ENCODE measurements at regions not wholly inside any gene's neighbourhood (a gene's known extent, or its start where the extent isn't known, plus 50 kb on each side); places are given as distances from the start of the nearest gene placed in this dataset.

DNA sequence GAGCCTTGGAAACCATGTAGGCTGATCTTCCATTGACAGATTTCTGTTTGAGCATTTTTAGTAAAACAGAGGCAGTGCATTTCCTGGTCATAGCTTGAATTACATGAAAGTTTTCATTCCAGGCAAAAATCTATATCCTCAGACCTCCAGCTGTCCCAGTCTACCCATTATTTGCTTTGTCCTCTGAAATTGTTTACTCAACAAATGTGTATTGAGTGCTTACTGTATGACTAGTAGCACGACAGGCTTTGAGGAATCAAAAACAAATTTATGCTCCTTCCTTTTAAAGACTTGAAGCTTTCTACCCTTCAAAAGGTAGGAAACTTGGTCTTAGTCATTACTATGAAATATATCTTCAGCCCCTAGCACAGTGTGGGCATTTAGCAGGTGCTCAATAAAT, 307.9 kb upstream of the IGFBP7 start:
- H3K27me3 Mint-ChIP-seq (ENCODE audit: insufficient read depth, unreplicated experiment): peaks cover 19% of the 10 kb centered on the region

GRCh38 chr4:57412259-57413054, 302.3 kb upstream of the IGFBP7 start:
- Histone ChIP-seq H3K36me3 (ENCODE audit: control insufficient read depth, insufficient read depth, low read length) (no peaks in the 10 kb centered on the region), H3K4me1 (no peaks in the 10 kb centered on the region), H3K27me3 (replicated peaks; ENCODE audit: control insufficient read depth, insufficient read depth, low read length) (no peaks in the 10 kb centered on the region), H3K9me3 (no peaks in the 10 kb centered on the region), H3K4me3 (ENCODE audit: low read depth, low read length) (no peak overlapping the region)
- no peak overlapping the region for H3K27ac Mint-ChIP-seq (ENCODE audit: unreplicated experiment)
- H3K27me3 Mint-ChIP-seq (ENCODE audit: insufficient read depth, unreplicated experiment): peaks cover 5% of the 10 kb centered on the region
- TF ChIP-seq, protein P1, sequence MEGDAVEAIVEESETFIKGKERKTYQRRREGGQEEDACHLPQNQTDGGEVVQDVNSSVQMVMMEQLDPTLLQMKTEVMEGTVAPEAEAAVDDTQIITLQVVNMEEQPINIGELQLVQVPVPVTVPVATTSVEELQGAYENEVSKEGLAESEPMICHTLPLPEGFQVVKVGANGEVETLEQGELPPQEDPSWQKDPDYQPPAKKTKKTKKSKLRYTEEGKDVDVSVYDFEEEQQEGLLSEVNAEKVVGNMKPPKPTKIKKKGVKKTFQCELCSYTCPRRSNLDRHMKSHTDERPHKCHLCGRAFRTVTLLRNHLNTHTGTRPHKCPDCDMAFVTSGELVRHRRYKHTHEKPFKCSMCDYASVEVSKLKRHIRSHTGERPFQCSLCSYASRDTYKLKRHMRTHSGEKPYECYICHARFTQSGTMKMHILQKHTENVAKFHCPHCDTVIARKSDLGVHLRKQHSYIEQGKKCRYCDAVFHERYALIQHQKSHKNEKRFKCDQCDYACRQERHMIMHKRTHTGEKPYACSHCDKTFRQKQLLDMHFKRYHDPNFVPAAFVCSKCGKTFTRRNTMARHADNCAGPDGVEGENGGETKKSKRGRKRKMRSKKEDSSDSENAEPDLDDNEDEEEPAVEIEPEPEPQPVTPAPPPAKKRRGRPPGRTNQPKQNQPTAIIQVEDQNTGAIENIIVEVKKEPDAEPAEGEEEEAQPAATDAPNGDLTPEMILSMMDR (IDR thresholded peaks at IDR 0.05; ENCODE audit: insufficient read depth in 1 of 2, low read depth in 1 of 2, low read length in 1 of 2, severe bottlenecking in 1 of 2, unreplicated experiment in 1 of 2): no peak
- no peaks in the 10 kb centered on the region for H3K9me3 Mint-ChIP-seq (ENCODE audit: unreplicated experiment)
- BruUV-seq (replicated peaks): no TSS peak
- no peak overlapping the region for H3K4me3 Mint-ChIP-seq (ENCODE audit: unreplicated experiment)
- DNase-seq: no peak
- intact Hi-C loops (cut with micrococcal nuclease; ENCODE audit: unreplicated experiment): no loop called here
- H3K36me3 Mint-ChIP-seq (ENCODE audit: insufficient read depth, unreplicated experiment): no peaks in the 10 kb centered on the region
- CTCF ChIA-PET: interaction anchor here (1.0 kb wide), 1 partner anchor 221 kb away, joined by 3 read pairs; no protein-coding TSS in a partner anchor
- no peaks in the 10 kb centered on the region for H3K4me1 Mint-ChIP-seq (ENCODE audit: low read depth, unreplicated experiment)
- POLR2A ChIA-PET: no interaction called here

More for the DNA sequence above, 307.9 kb upstream of the IGFBP7 start:
- Histone ChIP-seq H3K9me3 (no peaks in the 10 kb centered on the region), H3K4me3 (ENCODE audit: low read depth, low read length) (no peak overlapping the region), H3K27me3 (replicated peaks; ENCODE audit: control insufficient read depth, insufficient read depth, low read length) (no peaks in the 10 kb centered on the region), H3K4me1 (no peaks in the 10 kb centered on the region), H3K36me3 (ENCODE audit: control insufficient read depth, insufficient read depth, low read length) (no peaks in the 10 kb centered on the region)
- ChIA-PET CTCF (no interaction called here), POLR2A (no interaction called here)
- Mint-ChIP-seq H3K4me1 (ENCODE audit: low read depth, unreplicated experiment) (no peaks in the 10 kb centered on the region), H3K4me3 (ENCODE audit: unreplicated experiment) (no peak overlapping the region), H3K27ac (ENCODE audit: unreplicated experiment) (no peak overlapping the region), H3K36me3 (ENCODE audit: insufficient read depth, unreplicated experiment) (no peaks in the 10 kb centered on the region), H3K9me3 (ENCODE audit: unreplicated experiment) (no peaks in the 10 kb centered on the region)
- TF ChIP-seq, protein P1 (IDR thresholded peaks at IDR 0.05; ENCODE audit: insufficient read depth in 1 of 2, low read depth in 1 of 2, low read length in 1 of 2, severe bottlenecking in 1 of 2, unreplicated experiment in 1 of 2): no peak
- DNase-seq: no peak
- intact Hi-C loops (cut with micrococcal nuclease; ENCODE audit: unreplicated experiment): no loop called here
- BruUV-seq (replicated peaks): no TSS peak

DNA sequence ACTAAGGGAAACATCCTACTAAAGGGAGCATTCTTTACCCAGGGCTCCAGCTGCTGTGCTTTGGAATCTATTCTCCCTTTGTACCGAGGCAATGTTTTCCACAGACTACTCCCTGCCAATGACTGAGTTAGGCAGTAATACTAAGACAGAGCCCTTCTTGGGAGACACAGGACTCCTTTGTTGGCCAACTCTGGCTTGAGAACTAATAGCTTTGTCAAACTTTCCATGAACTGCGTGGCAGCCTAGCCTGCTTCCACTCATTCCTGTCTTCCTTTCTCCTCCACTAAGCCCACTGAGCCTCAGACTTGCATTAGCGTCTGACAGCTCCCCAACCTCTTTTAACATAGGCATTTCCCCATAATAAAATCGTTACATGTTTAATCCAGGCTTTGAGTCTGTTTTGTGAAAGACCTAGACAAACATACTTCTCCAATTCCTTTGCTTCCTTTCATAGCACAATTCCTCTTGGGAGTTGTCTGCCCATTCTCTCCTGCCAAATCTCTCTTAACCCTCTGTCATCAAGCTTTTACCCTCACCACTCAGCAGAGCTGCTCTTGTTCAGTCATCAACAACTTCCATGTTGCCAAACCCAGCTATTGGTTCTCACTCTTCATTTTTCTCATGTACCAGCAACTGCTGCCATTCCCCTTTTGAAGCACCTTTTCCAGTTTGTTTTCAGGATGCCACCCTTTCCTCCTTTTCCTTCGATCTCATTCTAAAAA, 300.3 kb upstream of the IGFBP7 start:
- BruUV-seq (replicated peaks): no TSS peak
- Mint-ChIP-seq H3K4me3 (ENCODE audit: unreplicated experiment) (no peak overlapping the region), H3K4me1 (ENCODE audit: low read depth, unreplicated experiment) (no peaks in the 10 kb centered on the region), H3K9me3 (ENCODE audit: unreplicated experiment) (no peaks in the 10 kb centered on the region), H3K27me3 (ENCODE audit: insufficient read depth, unreplicated experiment) (no peaks in the 10 kb centered on the region), H3K27ac (ENCODE audit: unreplicated experiment) (no peak overlapping the region), H3K36me3 (ENCODE audit: insufficient read depth, unreplicated experiment) (no peaks in the 10 kb centered on the region)
- H3K36me3 ChIP-seq (ENCODE audit: control insufficient read depth, insufficient read depth, low read length): no peaks in the 10 kb centered on the region
- intact Hi-C loops (cut with micrococcal nuclease; ENCODE audit: unreplicated experiment): no loop called here
- no peaks in the 10 kb centered on the region for H3K4me1 ChIP-seq
- POLR2A ChIA-PET: no interaction called here
- CTCF ChIA-PET: no interaction called here
- no peaks in the 10 kb centered on the region for H3K27me3 ChIP-seq (replicated peaks; ENCODE audit: control insufficient read depth, insufficient read depth, low read length)
- no peak overlapping the region for H3K4me3 ChIP-seq (ENCODE audit: low read depth, low read length)
- no peaks in the 10 kb centered on the region for H3K9me3 ChIP-seq
- no peak for DNase-seq
- TF ChIP-seq, protein P1 (IDR thresholded peaks at IDR 0.05; ENCODE audit: insufficient read depth in 1 of 2, low read depth in 1 of 2, low read length in 1 of 2, severe bottlenecking in 1 of 2, unreplicated experiment in 1 of 2): no peak

Measured in Caco-2 (cell line).